Cardiac fibroblast (primary cell): ENCODE measurements at regions not wholly inside any gene's neighbourhood (a gene's known extent, or its start where the extent isn't known, plus 50 kb on each side); places are given as distances from the start of the nearest gene placed in this dataset.

Experiments
- DNase-seq, 2 donors: peaks; one replicate each; pipeline versions ENCODE4 v3.0.0 to v3.0.0-alpha.2; 2010; ENCODE audit warnings: low read depth in 2 of 2
- H3K4me3 ChIP-seq, 2 donors: replicated peaks in 1 of 2; 1 replicate in 1 of 2; 2 replicates in 1 of 2; pipeline ENCODE4 v1.5.1; 2011; ENCODE audit warnings: low read depth in 2 of 2, low read length in 2 of 2, mild to moderate bottlenecking in 2 of 2, moderate library complexity in 1 of 2
- CTCF ChIP-seq: IDR thresholded peaks from one replicate; pipeline ENCODE4 v1.5.1; 2011; ENCODE audit warnings: low read depth, mild to moderate bottlenecking, low read length, inconsistent platforms

GRCh38 chr2:163474889-163475288, 260.9 kb downstream of the FIGN start:
- no peak for TF ChIP-seq CTCF
- DNase-seq, result no peak

GRCh38 chr2:163474319-163474744, 261.5 kb downstream of the FIGN start:
- TF ChIP-seq CTCF, result no peak
- no peak overlapping the region for H3K4me3 ChIP-seq
- DNase-seq, result no peak

More at GRCh38 chr2:163474889-163475288, 260.9 kb downstream of the FIGN start:
- H3K4me3 ChIP-seq, result no peak overlapping the region

GRCh38 chr2:163471947-163472346, 263.9 kb downstream of the FIGN start:
- no peak overlapping the region for H3K4me3 ChIP-seq
- peak; percentile 45 for TF ChIP-seq CTCF
- DNase-seq, result peak; percentile 56 to 69

GRCh38 chr2:163469561-163469962, 266.2 kb downstream of the FIGN start:
- no peak for TF ChIP-seq CTCF
- DNase-seq, result peak; percentile 3 to 26
- no peak overlapping the region for H3K4me3 ChIP-seq

- TF ChIP-seq CTCF, result no peak
Measured at GRCh38 chr2:163467251-163467630, 268.6 kb downstream of the FIGN start.

GRCh38 chr2:163466331-163467250, 269.2 kb downstream of the FIGN start:
- DNase-seq, result no peak
- TF ChIP-seq CTCF, result no peak
- H3K4me3 ChIP-seq, result no peak overlapping the region

More at GRCh38 chr2:163467251-163467630, 268.6 kb downstream of the FIGN start:
- no peak for DNase-seq
- H3K4me3 ChIP-seq, result no peak overlapping the region
